ENCODE measurements at regions not wholly inside any gene's neighbourhood (a gene's known extent, or its start where the extent isn't known, plus 50 kb on each side); places are given as distances from the start of the nearest gene placed in this dataset.
A peak's percentile ranks its signal among the peaks of the same experiment; 100 is the strongest.

DNA sequence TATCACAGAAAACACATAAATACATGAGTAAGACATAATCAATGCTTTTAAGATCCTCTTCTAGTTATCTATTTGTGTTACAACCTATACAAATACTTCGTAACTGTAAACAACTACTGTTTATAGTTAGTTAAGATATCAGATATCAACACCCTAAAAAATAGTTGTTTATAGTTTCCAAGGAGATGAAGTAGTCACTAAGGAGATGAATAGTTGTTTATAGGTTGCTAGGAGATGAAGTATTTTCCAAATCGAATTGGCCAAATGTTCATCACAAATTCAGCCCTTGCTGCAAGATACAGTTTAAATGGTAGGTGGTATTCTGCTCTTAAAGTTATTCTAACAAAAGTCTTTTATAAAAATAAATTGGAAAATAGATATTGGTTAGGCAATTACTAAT, 618.2 kb upstream of the PCDH10 start:
- DNase-seq (ENCODE audit: low read depth, low spot score): no peak

- DNase-seq (ENCODE audit: low read depth, low spot score): no peak
These were observed 608.8 kb upstream of the PCDH10 start for GRCh38 chr4:132540268-132540667.

GRCh38 chr4:132540797-132541196, 608.3 kb upstream of the PCDH10 start:
- DNase-seq (ENCODE audit: low read depth, low spot score): no peak

- no peak for DNase-seq (ENCODE audit: low read depth, low spot score)
These were observed 606.9 kb upstream of the PCDH10 start for GRCh38 chr4:132542228-132542627.

- DNase-seq (ENCODE audit: low read depth, low spot score): no peak
These were observed 600.6 kb upstream of the PCDH10 start for GRCh38 chr4:132548463-132548862.

DNA sequence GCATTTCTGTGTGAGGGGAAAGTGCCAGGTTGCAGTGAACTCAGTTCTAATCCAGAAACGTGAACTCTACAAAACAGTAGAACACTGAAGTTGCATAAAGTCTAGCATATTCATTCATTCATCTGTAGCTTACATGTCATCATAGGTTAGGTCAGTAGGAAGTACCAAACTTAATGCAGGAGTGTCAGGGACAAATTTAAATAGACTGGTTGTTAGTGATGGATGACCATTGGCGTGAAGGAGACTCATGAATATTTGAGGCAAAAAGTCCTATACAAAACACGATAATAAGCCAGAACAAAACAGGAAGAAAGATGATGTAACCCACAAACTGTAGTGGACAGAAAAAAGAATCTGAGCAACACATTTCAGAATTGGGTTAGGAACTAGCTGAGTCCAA, 592.8 kb upstream of the PCDH10 start:
- DNase-seq (ENCODE audit: low read depth, low spot score): no peak

GRCh38 chr4:132557660-132558059, 591.4 kb upstream of the PCDH10 start:
- DNase-seq (ENCODE audit: low read depth, low spot score): no peak

- no peak for DNase-seq (ENCODE audit: low read depth, low spot score)
These were observed 584.2 kb upstream of the PCDH10 start for GRCh38 chr4:132564920-132565319.

GRCh38 chr4:132565542-132565941, 583.6 kb upstream of the PCDH10 start:
- no peak for DNase-seq (ENCODE audit: low read depth, low spot score)

GRCh38 chr4:132572210-132572609, 576.9 kb upstream of the PCDH10 start:
- no peak for DNase-seq (ENCODE audit: low read depth, low spot score)

- no peak for DNase-seq (ENCODE audit: low read depth, low spot score)
These were observed 561.5 kb upstream of the PCDH10 start for GRCh38 chr4:132587626-132588025.

- no peak for DNase-seq (ENCODE audit: low read depth, low spot score)
These were observed 556.8 kb upstream of the PCDH10 start for GRCh38 chr4:132592340-132592739.

GRCh38 chr4:132592850-132593249, 556.2 kb upstream of the PCDH10 start:
- DNase-seq (ENCODE audit: low read depth, low spot score): no peak

- no peak for DNase-seq (ENCODE audit: low read depth, low spot score)
These were observed 555.2 kb upstream of the PCDH10 start for GRCh38 chr4:132593717-132594400.

GRCh38 chr4:132596186-132596585, 552.9 kb upstream of the PCDH10 start:
- no peak for DNase-seq (ENCODE audit: low read depth, low spot score)

DNA sequence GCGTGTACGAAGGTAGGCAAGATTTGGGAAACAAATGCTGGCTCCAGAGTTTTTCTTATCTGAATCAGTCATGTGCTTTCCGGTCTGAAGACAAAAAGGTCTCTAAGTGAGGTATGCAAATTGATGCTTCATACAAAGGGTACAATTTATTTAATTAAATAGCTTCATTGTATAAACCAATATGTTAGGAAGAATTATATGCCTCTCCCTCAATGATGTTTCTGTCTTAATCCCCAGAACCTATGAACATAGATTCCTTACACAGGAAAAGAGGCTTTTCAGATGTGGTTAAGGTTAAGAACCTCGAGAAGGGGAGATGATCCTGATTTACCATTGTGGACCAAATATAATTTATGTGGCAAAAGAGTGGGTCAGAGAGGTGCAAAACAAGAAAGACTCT, 543.5 kb upstream of the PCDH10 start:
- no peak for DNase-seq (ENCODE audit: low read depth, low spot score)

- no peak for DNase-seq (ENCODE audit: low read depth, low spot score)
These were observed 534.4 kb upstream of the PCDH10 start for GRCh38 chr4:132614682-132615081.

- DNase-seq (ENCODE audit: low read depth, low spot score): no peak
These were observed 529.1 kb upstream of the PCDH10 start for GRCh38 chr4:132619968-132620367.

- peak; percentile 9 for DNase-seq (ENCODE audit: low read depth, low spot score)
These were observed 506.9 kb upstream of the PCDH10 start for GRCh38 chr4:132642016-132642817.

- DNase-seq (ENCODE audit: low read depth, low spot score): no peak
These were observed 502.9 kb upstream of the PCDH10 start for GRCh38 chr4:132646186-132646585.

- no peak for DNase-seq (ENCODE audit: low read depth, low spot score)
These were observed 497.9 kb upstream of the PCDH10 start for GRCh38 chr4:132651196-132651595.

- no peak for DNase-seq (ENCODE audit: low read depth, low spot score)
These were observed 488.9 kb upstream of the PCDH10 start for GRCh38 chr4:132660181-132660580.

DNA sequence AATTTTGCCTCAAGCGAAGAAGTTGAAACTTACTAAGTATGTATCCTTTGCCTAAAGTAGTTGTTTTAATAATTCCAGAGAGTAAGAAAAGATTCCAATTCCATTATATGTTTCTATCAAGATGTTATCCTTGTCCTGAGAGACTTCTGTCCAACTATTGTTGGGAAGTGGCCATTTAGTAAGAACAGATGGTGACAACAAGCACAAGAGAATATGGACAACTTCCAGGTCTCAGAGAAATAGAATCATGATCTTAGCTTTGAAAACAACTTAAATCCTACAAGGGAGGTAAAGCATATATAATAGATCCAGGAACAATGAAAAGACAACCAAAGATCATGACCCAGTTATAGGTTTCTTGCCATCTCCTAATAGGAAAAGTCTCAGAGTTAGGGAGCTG, 486.6 kb upstream of the PCDH10 start:
- DNase-seq (ENCODE audit: low read depth, low spot score): no peak
